HEK293 (cell line): ENCODE measurements at regions not wholly inside any gene's neighbourhood (a gene's known extent, or its start where the extent isn't known, plus 50 kb on each side); places are given as distances from the start of the nearest gene placed in this dataset.
A peak's percentile ranks its signal among the peaks of the same experiment; 100 is the strongest.

Experiments used
- CTCF ChIA-PET: fragments of 350-600 bp; formaldehyde crosslinking; extraction: SDS; loops from one replicate; lab custom pipeline; 2021; ENCODE audit warnings: antibody characterized with exemption; lab: Yijun Ruan, JAX
- POLR2A ChIA-PET: fragments of 300-600 bp; formaldehyde crosslinking; extraction: SDS; loops from one replicate; lab custom pipeline; 2020; ENCODE audit warnings: antibody characterized with exemption, inconsistent platforms; lab: Yijun Ruan, JAX
- H3K27ac ChIP-seq: fragments of 200-500 bp; sonication (Bioruptor generic); 2 replicates; pipeline ENCODE4 v1.5.1; 2014; ENCODE audit warnings: low read depth, low read length, control low read depth, inconsistent platforms; ENCODE audit errors: extremely low read depth
- H3K36me3 ChIP-seq, 2 experiments: fragments of 200-500 bp in 1 of 2; sonication (Bioruptor generic) in 1 of 2; 1 replicate in 1 of 2; 2 replicates in 1 of 2; pipeline ENCODE4 v1.5.1; 2014 to 2017; ENCODE audit warnings: inconsistent platforms in 2 of 2, low read length in 2 of 2; ENCODE audit not compliant: control insufficient read depth in 2 of 2, insufficient read depth in 1 of 2
- H3K4me1 ChIP-seq: fragments of 200-500 bp; sonication (Bioruptor generic); 2 replicates; pipeline ENCODE4 v1.5.1; 2014; ENCODE audit warnings: mild to moderate bottlenecking, low read length, inconsistent platforms; ENCODE audit not compliant: control insufficient read depth, insufficient read depth
- H3K4me3 ChIP-seq: 2 replicates; pipeline ENCODE4 v1.5.1; 2011; ENCODE audit warnings: low read depth, mild to moderate bottlenecking, control low read depth, low read length, moderate library complexity
- H3K9me3 ChIP-seq: fragments of 200-500 bp; sonication (Bioruptor generic); 2 replicates; pipeline ENCODE4 v1.5.1; 2014; ENCODE audit warnings: low read depth, low read length, inconsistent platforms; ENCODE audit not compliant: control insufficient read depth, insufficient read depth
- EGR2 ChIP-seq: fragments of 450-650 bp; formaldehyde crosslinking; IDR thresholded peaks from 2 replicates; pipeline ENCODE4 v1.5.1; 2016; ENCODE audit warnings: low read depth, missing biosample characterization, missing genetic modification characterization
- RBAK ChIP-seq: fragments of 450-650 bp; formaldehyde crosslinking; IDR thresholded peaks from 2 replicates; pipeline ENCODE4 v1.5.1; 2016; ENCODE audit warnings: missing biosample characterization, missing genetic modification characterization
- SCRT2 ChIP-seq: fragments of 450-650 bp; formaldehyde crosslinking; IDR thresholded peaks from 2 replicates; pipeline ENCODE4 v1.5.1; 2016; ENCODE audit warnings: missing biosample characterization, missing genetic modification characterization
- ZBTB6 ChIP-seq: fragments of 450-650 bp; formaldehyde crosslinking; IDR thresholded peaks from 2 replicates; pipeline ENCODE4 v1.5.1; 2017; ENCODE audit warnings: missing biosample characterization, missing genetic modification characterization
- ZFHX2 ChIP-seq: fragments of 450-650 bp; formaldehyde crosslinking; conservative IDR thresholded peaks from 2 replicates; pipeline ENCODE4 v1.5.1; 2016; ENCODE audit warnings: missing biosample characterization, missing genetic modification characterization
- ZNF146 ChIP-seq: fragments of 450-650 bp; formaldehyde crosslinking; IDR thresholded peaks from 2 replicates; pipeline ENCODE4 v1.5.1; 2016; ENCODE audit warnings: missing biosample characterization, missing genetic modification characterization
- ZNF302 ChIP-seq: fragments of 450-650 bp; formaldehyde crosslinking; IDR thresholded peaks from 2 replicates; pipeline ENCODE4 v1.5.1; 2016; ENCODE audit warnings: missing biosample characterization, missing genetic modification characterization, low read depth
- ZNF501 ChIP-seq: fragments of 450-650 bp; formaldehyde crosslinking; IDR thresholded peaks from 2 replicates; pipeline ENCODE4 v1.5.1; 2016; ENCODE audit warnings: missing biosample characterization, missing genetic modification characterization
- ZNF521 ChIP-seq: fragments of 450-650 bp; formaldehyde crosslinking; IDR thresholded peaks from 2 replicates; pipeline ENCODE4 v1.5.1; 2017; ENCODE audit warnings: missing biosample characterization, mild to moderate bottlenecking, missing genetic modification characterization
- ZNF560 ChIP-seq: fragments of 450-650 bp; formaldehyde crosslinking; IDR thresholded peaks from 2 replicates; pipeline ENCODE4 v1.5.1; 2017; ENCODE audit warnings: missing biosample characterization, missing genetic modification characterization, borderline replicate concordance
- TF ChIP-seq, protein P1 (sequence below): fragments of 450-650 bp; formaldehyde crosslinking; IDR thresholded peaks from 2 replicates; pipeline ENCODE4 v1.5.1; 2016; ENCODE audit warnings: missing biosample characterization, missing genetic modification characterization

GRCh38 chr5:2138896-2139295 lies 256.2 kb upstream of the IRX4 start:
- Histone ChIP-seq H3K4me1 (no peaks in the 10 kb centered on the region), H3K4me3 (no peak overlapping the region), H3K27ac (no peak overlapping the region), H3K36me3 (no peaks in the 10 kb centered on the region), H3K9me3 (no peaks in the 10 kb centered on the region)
- ChIA-PET POLR2A (no interaction called here), CTCF (no interaction called here)
- no peak for TF ChIP-seq ZNF501 (tag by site-specific recombination)
- TF ChIP-seq ZBTB6 (tag by site-specific recombination), result no peak
- no peak for TF ChIP-seq ZNF146 (tag by site-specific recombination)
- TF ChIP-seq, all 188 proteins: peak for 0

DNA sequence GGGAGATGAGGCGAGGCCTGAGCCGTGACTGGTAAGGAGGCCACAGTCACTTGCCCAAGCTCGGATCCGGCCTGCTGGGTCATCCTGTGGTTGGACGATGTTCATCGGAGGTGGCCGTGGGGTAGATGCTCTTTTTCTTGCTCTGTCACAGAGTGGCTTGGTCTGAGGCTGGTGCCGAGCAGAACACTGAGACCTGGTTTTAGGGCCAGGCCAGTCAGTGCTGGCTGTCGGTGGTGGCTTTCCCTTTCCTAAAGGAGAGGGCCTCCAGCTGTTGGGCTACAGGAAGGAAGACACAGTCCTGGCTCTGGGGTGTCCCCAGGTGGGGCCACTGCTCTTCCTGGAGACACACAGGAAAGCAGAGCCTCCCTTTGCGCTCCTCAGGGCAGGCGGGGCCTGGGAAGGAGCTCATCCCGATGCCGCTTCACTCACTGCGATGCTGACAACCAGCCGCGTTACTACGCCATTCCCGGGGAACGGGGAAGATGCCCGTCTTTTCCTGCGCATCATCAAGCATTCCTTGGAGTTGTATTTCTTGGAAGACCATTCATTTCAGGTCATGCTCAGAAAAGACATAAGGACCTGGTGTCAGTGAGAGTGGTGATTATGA lies 254.8 kb upstream of the IRX4 start:
- Histone ChIP-seq H3K27ac (no peak overlapping the region), H3K36me3 (no peaks in the 10 kb centered on the region), H3K4me1 (no peaks in the 10 kb centered on the region), H3K4me3 (no peak overlapping the region), H3K9me3 (no peaks in the 10 kb centered on the region)
- CTCF ChIA-PET, result no interaction called here
- POLR2A ChIA-PET, result no interaction called here
- no peak for TF ChIP-seq RBAK
- TF ChIP-seq, protein P1, sequence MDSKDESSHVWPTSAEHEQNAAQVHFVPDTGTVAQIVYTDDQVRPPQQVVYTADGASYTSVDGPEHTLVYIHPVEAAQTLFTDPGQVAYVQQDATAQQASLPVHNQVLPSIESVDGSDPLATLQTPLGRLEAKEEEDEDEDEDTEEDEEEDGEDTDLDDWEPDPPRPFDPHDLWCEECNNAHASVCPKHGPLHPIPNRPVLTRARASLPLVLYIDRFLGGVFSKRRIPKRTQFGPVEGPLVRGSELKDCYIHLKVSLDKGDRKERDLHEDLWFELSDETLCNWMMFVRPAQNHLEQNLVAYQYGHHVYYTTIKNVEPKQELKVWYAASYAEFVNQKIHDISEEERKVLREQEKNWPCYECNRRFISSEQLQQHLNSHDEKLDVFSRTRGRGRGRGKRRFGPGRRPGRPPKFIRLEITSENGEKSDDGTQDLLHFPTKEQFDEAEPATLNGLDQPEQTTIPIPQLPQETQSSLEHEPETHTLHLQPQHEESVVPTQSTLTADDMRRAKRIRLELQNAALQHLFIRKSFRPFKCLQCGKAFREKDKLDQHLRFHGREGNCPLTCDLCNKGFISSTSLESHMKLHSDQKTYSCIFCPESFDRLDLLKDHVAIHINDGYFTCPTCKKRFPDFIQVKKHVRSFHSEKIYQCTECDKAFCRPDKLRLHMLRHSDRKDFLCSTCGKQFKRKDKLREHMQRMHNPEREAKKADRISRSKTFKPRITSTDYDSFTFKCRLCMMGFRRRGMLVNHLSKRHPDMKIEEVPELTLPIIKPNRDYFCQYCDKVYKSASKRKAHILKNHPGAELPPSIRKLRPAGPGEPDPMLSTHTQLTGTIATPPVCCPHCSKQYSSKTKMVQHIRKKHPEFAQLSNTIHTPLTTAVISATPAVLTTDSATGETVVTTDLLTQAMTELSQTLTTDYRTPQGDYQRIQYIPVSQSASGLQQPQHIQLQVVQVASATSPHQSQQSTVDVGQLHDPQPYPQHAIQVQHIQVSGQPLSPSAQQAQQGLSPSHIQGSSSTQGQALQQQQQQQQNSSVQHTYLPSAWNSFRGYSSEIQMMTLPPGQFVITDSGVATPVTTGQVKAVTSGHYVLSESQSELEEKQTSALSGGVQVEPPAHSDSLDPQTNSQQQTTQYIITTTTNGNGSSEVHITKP (tag by site-specific recombination), result no peak
- no peak for TF ChIP-seq ZNF302

DNA sequence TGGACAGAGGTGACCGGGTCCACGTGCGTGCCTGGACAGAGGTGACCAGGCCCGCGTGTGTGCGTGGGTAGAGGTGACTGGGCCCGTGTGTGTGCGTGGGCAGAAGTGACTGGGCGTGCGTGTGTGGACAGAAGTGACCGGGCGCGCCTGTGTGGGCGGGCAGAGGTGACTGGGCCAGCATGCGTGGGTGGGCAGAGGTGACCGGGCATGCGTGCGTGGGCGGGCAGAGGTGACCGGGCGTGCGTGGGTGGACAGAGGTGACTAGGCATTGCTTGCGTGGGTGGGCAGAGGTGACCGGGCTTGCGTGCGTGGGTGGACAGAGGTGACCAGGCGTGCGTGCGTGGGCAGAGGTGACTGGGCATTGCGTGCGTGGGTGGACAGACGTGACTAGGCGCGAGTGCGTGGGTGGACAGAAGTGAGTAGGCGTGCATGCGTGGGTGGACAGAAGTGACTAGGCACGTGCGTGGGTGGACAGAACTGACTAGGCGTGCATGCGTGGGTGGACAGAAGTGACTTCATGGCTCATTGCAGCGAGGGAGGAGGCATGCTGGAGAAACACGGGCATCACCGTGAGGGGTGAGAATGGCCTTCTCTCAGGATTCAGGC lies 254.1 kb upstream of the IRX4 start:
- POLR2A ChIA-PET, result no interaction called here

DNA sequence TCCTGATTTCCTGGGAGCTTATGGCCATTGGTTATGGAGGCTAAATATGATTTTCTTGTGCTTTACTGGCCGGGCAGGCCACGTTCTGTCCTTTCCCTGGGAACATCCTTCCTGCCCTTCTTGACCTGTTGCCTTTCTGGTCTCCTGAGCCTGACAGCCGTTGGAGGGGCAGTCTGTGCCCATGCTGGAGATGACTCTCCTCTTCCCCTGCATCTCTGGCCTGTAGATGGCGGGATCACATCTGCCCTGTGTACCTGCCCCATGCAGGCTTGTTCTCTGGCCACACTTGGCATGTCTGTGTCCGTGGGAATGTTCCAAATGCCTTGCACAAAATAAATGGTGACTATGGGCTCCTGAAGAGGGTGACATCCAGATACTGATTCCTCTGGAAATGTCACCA lies 253.1 kb upstream of the IRX4 start:
- TF ChIP-seq SCRT2 (tag by site-specific recombination), result peak; percentile 24; the same call in 1 of the 2 replicates
- no peak for TF ChIP-seq ZNF521 (tag by site-specific recombination)
- TF ChIP-seq, all 188 proteins: peak for 1
- no peaks in the 10 kb centered on the region for H3K36me3 ChIP-seq
- no peak overlapping the region for H3K27ac ChIP-seq
- H3K9me3 ChIP-seq, result no peaks in the 10 kb centered on the region
- ChIA-PET POLR2A (no interaction called here), CTCF (interaction anchor here (0.8 kb wide), 1 partner anchor 11 kb away, joined by 3 read pairs; no protein-coding TSS in a partner anchor)
- no peaks in the 10 kb centered on the region for H3K4me1 ChIP-seq
- H3K4me3 ChIP-seq, result no peak overlapping the region

More for the DNA sequence above, 254.1 kb upstream of the IRX4 start:
- TF ChIP-seq ZFHX2 (peak; percentile 99), EGR2 (tag by site-specific recombination) (peak; percentile 99), ZNF560 (no peak)
- H3K4me3 ChIP-seq, result no peak overlapping the region
- CTCF ChIA-PET, result no interaction called here
- no peaks in the 10 kb centered on the region for H3K4me1 ChIP-seq
- H3K36me3 ChIP-seq, result no peaks in the 10 kb centered on the region
- no peaks in the 10 kb centered on the region for H3K9me3 ChIP-seq
- H3K27ac ChIP-seq, result no peak overlapping the region
